SK-N-MC (cell line): ENCODE measurements at regions not wholly inside any gene's neighbourhood (a gene's known extent, or its start where the extent isn't known, plus 50 kb on each side); places are given as distances from the start of the nearest gene placed in this dataset.

Source experiments
- DNase-seq: peaks from one replicate; pipeline ENCODE4 v3.0.0-alpha.2; 2011; ENCODE audit warnings: low read depth, low spot score
- H3K27ac ChIP-seq: fragments of 200-600 bp; sonication (generic); 2 replicates; pipeline ENCODE4 v1.5.1; 2016; ENCODE audit warnings: mixed run types
- H3K36me3 ChIP-seq: fragments of 200-600 bp; sonication (generic); 2 replicates; pipeline ENCODE4 v1.6.1; 2017; ENCODE audit warnings: antibody characterized with exemption, low read length, mixed read lengths; ENCODE audit not compliant: insufficient read depth
- H3K4me3 ChIP-seq: fragments of 200-600 bp; sonication (generic); 2 replicates; pipeline ENCODE4 v1.5.1; 2016
- H3K9ac ChIP-seq: fragments of 200-600 bp; sonication (generic); 2 replicates; pipeline ENCODE4 v1.8.0; 2017; ENCODE audit warnings: mixed run types, mixed read lengths; ENCODE audit not compliant: insufficient read length
- H3K9me3 ChIP-seq: fragments of 200-600 bp; sonication (generic); 2 replicates; pipeline ENCODE4 v1.6.1; 2017; ENCODE audit warnings: low read depth, mild to moderate bottlenecking, antibody characterized with exemption, low read length, moderate library complexity, mixed read lengths
- EZH2 ChIP-seq: fragments of 200-600 bp; sonication (generic); IDR thresholded peaks from one replicate; pipeline ENCODE4 v1.6.1; 2017; ENCODE audit warnings: antibody characterized with exemption
- FOXP2 ChIP-seq: optimal IDR thresholded peaks from 2 replicates; pipeline ENCODE3; 2011; ENCODE audit warnings: mild to moderate bottlenecking, moderate library complexity; ENCODE audit not compliant: insufficient read depth; ENCODE audit errors: extremely low read length, control extremely low read depth
- POLR2AphosphoS5 ChIP-seq: IDR thresholded peaks from 2 replicates; pipeline ENCODE4 v1.6.1; 2012; ENCODE audit warnings: mild to moderate bottlenecking, low read depth, low read length, borderline replicate concordance

DNA sequence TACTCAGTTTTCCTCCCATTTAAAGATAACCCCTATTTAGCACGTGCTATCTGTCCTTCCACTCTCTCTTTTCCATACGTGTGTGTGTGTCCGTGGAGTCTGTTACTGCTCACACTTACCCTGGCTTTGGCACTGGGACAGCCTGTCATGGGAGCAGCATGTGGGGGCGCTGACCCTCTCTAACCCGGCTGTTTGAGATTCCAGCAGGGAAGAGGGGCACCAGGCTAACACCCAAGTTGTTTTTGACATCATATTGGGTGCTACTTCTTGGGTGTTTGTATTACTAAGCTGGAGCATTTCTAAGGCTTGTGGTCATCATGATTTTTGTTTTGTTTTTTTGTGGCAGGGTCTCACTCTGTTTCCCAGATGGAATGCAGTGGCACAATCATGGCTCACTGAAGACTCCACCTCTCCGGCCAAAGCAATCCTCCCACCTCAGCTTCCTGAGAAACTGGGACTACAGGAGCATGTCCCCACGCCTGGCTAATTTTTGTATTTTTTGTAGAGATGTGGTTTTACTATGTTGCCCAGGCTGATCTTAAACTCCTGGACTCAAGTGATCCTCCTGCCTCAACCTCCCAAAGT, 56.9 kb upstream of the SIMC1 start:
- H3K9ac ChIP-seq: no peak overlapping the region
- TF ChIP-seq EZH2 (no peak), FOXP2 (no peak), POLR2AphosphoS5 (no peak)
- no peak overlapping the region for H3K27ac ChIP-seq
- DNase-seq: no peak
- no peaks in the 10 kb centered on the region for H3K9me3 ChIP-seq
- no peaks in the 10 kb centered on the region for H3K36me3 ChIP-seq
- H3K4me3 ChIP-seq: no peak overlapping the region

DNA sequence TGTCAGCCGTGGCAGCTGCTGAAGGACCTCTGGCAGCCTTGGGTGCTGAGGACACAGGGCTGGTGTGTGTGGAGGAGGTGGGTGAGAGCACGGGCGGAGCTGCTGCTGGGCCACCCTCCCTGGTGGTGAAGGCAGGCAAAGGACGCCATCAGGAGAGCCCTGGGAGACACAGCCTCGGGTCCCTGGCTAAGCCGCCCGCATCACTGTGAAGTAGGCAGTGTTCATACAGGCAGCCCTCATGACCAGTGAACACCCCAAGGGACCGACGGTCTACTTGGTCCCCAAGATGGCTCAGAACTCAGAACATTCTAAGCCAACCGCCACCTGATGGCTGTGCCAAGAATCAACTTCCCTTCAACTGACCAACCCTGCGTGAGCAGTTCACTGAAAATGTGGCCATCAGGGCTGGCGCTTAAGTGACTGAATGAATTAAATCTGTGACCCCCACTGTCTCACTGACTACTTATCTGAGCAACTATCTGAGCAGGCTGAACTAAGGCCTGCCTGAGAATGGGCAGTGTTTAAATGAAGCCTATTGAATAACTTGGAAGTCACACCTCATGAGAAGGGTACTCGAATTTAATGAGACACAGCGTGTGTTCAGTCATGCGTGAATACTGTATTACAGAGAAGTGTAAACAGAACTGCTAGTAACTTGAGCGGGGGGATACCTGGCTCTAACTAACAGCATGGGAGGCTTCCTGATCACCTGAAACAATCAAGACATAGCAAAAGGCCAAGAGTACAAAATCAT, 54.7 kb upstream of the SIMC1 start:
- H3K4me3 ChIP-seq: no peak overlapping the region
- no peak overlapping the region for H3K9ac ChIP-seq
- no peaks in the 10 kb centered on the region for H3K36me3 ChIP-seq
- H3K27ac ChIP-seq: no peak overlapping the region
- no peak for DNase-seq
- H3K9me3 ChIP-seq: no peaks in the 10 kb centered on the region
- TF ChIP-seq FOXP2: no peak
- TF ChIP-seq POLR2AphosphoS5: no peak
- TF ChIP-seq EZH2: no peak

DNA sequence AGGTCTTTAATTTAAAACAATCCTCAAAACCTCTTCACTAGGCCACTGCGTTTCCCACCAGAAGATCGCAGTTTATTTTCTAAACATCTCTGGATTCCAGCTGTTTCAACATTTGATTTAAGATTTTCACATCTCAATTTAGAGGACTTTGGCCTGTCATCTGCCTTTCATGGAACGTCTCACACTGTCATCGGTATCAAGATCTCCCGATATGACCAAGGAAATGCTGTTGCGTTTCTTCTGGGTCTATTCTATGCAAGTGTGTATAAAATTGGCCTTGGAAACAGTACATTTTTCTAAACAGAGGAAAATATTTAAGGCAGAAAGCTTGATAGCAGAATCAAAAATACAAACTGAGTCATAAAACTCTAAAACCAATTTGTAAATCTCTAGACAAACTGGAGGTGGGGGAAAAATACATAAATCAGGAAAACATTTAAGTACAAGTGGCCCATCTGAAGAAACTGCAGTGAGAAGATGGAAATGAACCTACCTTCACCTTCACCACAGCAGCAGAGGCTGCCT, 53.6 kb upstream of the SIMC1 start:
- H3K9ac ChIP-seq: no peak overlapping the region
- DNase-seq: no peak

DNA sequence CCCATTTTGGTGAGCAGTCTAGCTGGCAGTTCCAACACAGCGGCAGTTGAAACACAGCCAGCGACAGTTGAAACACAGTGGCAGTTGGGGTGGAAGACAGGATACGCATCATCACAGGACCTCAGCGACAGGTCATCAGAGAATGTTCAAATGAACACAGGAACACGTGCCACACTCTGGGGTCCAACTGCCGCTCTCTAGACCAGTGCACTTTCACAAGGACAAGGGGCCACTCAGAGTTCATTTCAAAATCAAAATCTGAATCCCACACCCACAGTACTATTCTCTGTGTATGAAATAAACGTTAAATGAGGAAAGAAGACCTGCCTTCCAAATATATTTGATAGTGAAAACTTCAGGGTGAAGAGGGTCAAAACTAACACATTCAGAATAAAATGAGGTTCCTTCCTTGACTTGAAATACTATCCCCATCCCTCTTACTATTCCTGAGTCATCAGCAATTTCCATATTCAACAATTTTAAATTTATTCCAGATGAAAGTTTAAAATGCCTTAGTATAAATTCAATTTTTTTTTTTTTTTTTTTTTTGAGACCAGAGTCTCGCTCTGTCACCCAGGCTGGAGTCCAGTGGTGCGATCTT, 53.0 kb upstream of the SIMC1 start:
- no peaks in the 10 kb centered on the region for H3K9me3 ChIP-seq
- H3K4me3 ChIP-seq: no peak overlapping the region; the same call in 1 of the 2 replicates
- H3K36me3 ChIP-seq: no peaks in the 10 kb centered on the region
- no peak for DNase-seq
- TF ChIP-seq EZH2 (no peak), FOXP2 (no peak), POLR2AphosphoS5 (no peak)
- no peak overlapping the region for H3K9ac ChIP-seq
- no peak overlapping the region for H3K27ac ChIP-seq

More for the DNA sequence above, 53.6 kb upstream of the SIMC1 start:
- TF ChIP-seq FOXP2: no peak
- no peak for TF ChIP-seq EZH2
- TF ChIP-seq POLR2AphosphoS5: no peak
- H3K4me3 ChIP-seq: no peak overlapping the region; the same call in 1 of the 2 replicates
- no peaks in the 10 kb centered on the region for H3K36me3 ChIP-seq
- no peaks in the 10 kb centered on the region for H3K9me3 ChIP-seq
- H3K27ac ChIP-seq: peak overlapping the region; percentile 5; the same call in 1 of the 2 replicates

DNA sequence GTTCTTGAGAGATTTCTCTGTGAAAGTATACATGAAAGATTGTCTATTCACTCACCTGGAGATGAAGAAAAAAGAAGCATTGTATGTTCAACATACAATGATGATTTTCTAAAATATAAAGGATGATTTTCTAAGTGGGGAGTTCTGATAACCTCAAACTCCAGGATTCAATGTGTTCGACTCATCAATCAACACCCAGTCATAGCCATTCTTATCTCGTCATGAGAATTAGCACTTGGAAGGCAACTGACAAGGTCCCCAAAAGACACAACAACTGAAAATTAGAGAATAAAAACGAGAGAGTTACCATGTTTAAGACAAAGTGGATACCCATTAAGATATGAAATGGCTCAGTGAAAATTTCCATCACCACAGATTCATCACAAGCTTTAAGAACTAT, 52.1 kb upstream of the SIMC1 start:
- DNase-seq: no peak
- Histone ChIP-seq H3K27ac (no peak overlapping the region), H3K9ac (no peak overlapping the region), H3K4me3 (no peak overlapping the region), H3K9me3 (no peaks in the 10 kb centered on the region), H3K36me3 (no peaks in the 10 kb centered on the region)
- TF ChIP-seq FOXP2 (no peak), POLR2AphosphoS5 (no peak), EZH2 (no peak)

DNA sequence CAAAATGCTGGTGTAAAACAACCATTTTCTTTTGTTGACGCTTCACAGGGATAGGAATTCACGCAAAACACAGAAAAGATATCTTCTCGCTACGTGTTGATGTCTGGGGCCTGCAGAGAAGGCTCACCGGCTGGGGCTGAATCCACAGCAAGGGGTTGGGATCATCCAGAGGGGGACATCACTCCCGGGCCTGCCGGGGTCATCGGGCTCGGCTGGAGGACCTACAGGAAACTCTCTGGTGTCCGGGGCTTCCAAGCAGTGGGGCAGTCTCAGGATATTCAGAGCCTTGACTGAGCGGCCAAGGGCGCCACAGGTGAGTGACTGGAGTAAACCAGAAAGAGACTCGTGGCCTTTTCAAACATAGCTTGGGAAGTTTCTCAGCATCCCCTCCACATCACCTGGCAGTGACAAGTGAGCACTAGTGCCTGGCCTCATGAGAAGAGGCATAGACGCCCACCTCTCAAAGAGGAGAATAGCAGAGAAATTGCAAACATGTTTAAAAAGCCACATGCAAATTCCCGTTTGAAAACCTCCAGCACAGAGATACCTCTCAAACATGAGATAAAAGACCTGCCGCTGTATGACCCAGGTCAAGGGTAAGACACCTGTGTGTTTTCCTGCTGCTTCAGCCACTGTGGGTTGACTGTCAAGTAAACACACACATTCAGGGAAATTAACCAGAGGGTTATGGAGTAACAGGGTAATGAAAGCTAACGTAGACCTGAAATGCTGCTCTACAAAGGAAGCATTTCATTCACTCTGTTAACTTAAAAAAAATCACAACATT, 50.8 kb upstream of the SIMC1 start:
- no peak overlapping the region for H3K9ac ChIP-seq
- no peak for DNase-seq

DNA sequence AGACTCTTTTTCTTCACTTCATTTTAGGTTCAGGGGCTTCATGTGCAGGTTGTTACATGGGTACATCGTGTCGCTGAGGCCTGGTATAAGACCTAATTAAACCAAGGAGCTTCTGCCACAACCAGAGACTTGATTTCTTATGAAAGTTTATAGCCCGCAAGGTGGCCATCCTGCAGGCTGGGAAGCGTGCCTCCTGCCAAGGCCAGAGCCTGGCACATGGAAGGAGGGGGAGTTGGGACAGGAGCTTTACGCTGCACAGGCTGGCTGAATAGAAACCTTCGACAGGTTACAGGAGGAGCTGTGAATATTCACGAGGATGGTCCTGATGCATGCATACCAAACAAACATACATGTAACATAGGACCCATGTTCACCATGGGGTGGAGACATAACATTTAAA, 50.1 kb upstream of the SIMC1 start:
- H3K9me3 ChIP-seq: no peaks in the 10 kb centered on the region
- no peak for TF ChIP-seq EZH2
- no peak for TF ChIP-seq FOXP2
- no peak for TF ChIP-seq POLR2AphosphoS5

More for the DNA sequence above, 50.8 kb upstream of the SIMC1 start:
- TF ChIP-seq POLR2AphosphoS5: no peak
- TF ChIP-seq FOXP2: no peak
- TF ChIP-seq EZH2: no peak
- Histone ChIP-seq H3K9me3 (no peaks in the 10 kb centered on the region), H3K4me3 (no peak overlapping the region), H3K36me3 (no peaks in the 10 kb centered on the region), H3K27ac (no peak overlapping the region)

More for the DNA sequence above, 50.1 kb upstream of the SIMC1 start:
- Histone ChIP-seq H3K4me3 (no peak overlapping the region), H3K36me3 (no peaks in the 10 kb centered on the region), H3K9ac (no peak overlapping the region), H3K27ac (no peak overlapping the region)
- no peak for DNase-seq
